HG03432 (cell line): ENCODE measurements at regions not wholly inside any gene's neighbourhood (a gene's known extent, or its start where the extent isn't known, plus 50 kb on each side); places are given as distances from the start of the nearest gene placed in this dataset.
A peak's percentile ranks its signal among the peaks of the same experiment; 100 is the strongest.
"Not testable (repeated sequence)": the region's sequence is repeated elsewhere in the genome, so short reads cannot be mapped to it uniquely, and the experiment has no call there.

Experiments
- ATAC-seq: cut with Tn5 transposase; IDR thresholded peaks from one replicate; pipeline ENCODE4 v1.9.1; 2021; ENCODE audit warnings: mild to moderate bottlenecking, moderate library complexity; ENCODE audit not compliant: unreplicated experiment

DNA sequence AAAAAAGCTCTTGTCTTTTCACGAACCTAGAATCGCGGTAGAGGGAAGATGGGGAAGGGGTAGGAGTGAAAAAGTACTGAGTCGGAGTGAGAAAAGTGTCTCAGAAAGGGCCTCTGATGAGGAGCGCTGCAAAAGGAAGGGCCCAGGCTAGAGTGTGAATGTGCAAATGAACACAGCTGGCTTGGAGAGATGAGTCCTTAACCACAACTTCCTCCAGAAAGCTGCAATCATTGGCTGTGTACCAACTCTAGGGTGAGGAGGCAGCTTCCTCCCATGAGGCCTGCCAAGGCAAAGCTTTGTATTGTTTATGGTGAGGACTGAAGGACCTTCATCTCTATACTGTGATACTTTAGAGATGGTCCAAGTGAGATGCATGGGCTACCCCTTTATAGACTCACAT lies 566.9 kb upstream of the ANO5 start:
- ATAC-seq: peak; percentile 61

DNA sequence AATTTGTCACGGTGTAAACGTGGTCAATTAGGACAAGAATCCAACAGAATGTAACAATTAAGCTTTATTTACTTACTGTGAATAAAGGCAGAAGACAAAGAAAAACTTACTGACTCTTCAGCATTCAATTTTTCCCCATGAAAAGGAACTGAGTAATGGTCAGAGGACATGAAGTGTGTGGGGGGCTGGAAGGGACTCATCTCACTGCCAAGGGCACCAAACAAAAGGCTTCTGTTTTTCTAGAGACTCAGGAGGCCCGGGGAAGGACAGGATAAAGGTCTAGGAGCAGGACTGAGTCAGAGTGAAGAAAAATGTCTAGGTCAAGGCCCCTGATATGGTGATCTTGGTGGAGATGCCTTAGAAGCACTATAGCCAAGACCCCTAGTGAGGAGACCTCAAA lies 564.2 kb upstream of the ANO5 start:
- ATAC-seq: no peak

DNA sequence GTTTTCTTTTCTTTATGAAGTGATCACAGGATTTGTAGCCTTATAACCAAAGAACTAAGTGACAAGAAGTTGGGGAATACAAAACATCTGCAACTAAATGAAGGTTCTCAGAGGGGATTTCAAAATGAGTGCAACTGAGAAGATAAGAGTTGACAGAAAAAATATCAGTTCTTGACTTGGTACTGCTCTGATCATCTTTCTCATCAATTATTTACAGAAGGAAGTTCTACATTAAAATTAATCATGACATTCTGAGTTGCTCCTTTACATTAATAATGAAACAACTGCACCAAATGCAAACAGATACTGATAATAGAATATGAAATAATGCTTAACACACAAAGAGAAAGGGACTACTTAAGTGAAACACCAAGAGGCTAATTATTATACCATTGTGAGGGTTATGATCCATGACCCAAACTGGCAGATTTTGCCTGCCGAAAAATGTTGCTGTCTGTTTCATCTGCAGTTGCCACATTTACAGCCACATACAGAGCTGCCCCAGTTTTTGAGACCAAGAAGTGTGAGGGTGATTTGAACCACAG lies 561.9 kb upstream of the ANO5 start:
- peak; percentile 62 for ATAC-seq

- no peak for ATAC-seq
Measured at GRCh38 chr11:21631991-21632390, 560.9 kb upstream of the ANO5 start.

GRCh38 chr11:21634491-21634890 lies 558.4 kb upstream of the ANO5 start:
- no peak for ATAC-seq

GRCh38 chr11:21634956-21635355 lies 557.9 kb upstream of the ANO5 start:
- ATAC-seq: no peak

GRCh38 chr11:21635394-21636145 lies 557.3 kb upstream of the ANO5 start:
- ATAC-seq: peak; percentile 63

- ATAC-seq: peak; percentile 46
Measured at GRCh38 chr11:21636561-21636960, 556.3 kb upstream of the ANO5 start.

GRCh38 chr11:21640491-21640890 lies 552.4 kb upstream of the ANO5 start:
- peak; percentile 69 for ATAC-seq

DNA sequence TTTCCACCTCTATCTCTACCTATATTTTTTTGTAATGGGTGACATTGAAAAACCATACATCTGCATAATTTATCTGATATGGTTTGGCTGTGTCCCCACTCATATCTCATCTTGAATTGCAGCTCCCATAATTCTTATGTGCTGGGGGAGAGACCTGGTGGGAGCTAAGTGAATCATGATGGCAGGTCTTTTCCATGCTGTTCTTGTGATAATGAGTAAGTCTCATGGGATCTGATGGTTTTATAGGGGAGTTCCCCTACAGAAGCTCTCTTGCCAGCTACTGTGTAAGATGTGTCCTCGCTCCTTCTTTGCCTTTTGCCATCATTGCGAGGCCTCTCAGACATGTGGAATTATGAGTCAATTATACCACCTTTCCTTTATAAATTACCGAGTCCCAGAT lies 551.0 kb upstream of the ANO5 start:
- no peak for ATAC-seq

DNA sequence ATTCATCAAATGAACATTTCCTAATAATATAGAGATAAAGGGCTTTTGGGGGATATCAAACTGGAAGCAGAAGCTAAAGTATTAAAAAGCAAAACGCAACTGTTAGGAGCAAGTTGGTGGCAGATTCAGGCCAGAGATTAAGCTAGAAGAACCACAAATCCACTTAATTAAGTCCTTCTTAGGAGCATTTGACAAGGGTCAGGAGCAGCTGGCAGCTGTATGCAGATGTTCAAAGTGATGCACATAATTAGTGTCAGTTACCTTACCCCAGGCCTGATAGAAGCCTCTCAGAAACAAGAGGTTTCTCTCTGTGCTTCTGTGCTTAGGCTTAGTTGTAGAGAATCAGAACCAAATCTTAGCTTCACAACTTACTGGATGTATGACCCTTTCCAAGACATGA lies 546.5 kb upstream of the ANO5 start:
- ATAC-seq: no peak

- no peak for ATAC-seq
Measured at GRCh38 chr11:21650961-21651360, 541.9 kb upstream of the ANO5 start.

GRCh38 chr11:21653951-21654421 lies 538.9 kb upstream of the ANO5 start:
- no peak for ATAC-seq

- ATAC-seq: no peak
Measured at GRCh38 chr11:21656065-21656464, 536.8 kb upstream of the ANO5 start.

DNA sequence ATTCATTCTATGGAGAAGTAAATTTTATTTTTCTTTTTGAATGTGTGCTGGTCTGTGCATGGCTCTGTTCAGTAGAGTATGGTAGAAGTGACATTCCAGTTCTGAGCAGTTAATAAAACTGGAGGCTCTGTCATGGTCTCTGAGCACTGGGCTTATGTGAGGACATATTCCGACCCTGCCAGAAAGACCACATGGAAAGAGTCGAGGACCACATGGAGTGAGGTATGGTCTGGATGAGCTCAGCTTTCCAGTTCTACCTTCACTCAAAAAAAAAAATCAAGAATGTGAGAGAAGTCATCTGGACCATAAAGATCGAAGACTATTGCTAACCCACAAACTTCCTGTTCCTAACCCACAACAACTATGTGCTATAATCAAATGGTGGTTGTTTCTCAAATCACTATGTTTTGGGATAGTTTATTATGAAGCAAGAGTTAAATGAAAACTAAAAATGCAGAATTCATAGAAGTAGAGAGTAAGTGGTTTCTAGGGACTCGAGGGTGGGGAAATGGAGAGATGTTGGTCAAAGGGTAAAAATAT lies 534.2 kb upstream of the ANO5 start:
- no peak for ATAC-seq

GRCh38 chr11:21659377-21659776 lies 533.5 kb upstream of the ANO5 start:
- not testable (repeated sequence) for ATAC-seq

DNA sequence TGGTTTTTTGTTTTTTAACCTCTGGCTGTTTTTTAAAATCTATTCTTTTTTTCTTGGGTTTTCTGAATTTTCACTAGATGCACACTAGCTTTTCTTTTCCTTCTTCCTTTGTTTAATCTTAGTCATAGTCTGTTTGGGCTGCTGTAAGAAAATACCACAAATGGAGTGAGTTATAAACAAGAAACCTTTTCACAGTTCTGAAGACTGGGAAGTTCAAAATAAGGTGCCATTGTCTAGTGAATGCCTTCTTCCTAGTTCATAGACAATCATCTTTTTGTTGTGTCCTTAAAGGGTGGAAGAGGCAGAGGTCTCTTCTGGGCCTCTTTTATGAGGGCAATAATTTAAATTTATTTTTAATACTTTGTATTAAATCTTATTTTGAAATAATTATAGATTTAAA lies 532.9 kb upstream of the ANO5 start:
- ATAC-seq: no peak

DNA sequence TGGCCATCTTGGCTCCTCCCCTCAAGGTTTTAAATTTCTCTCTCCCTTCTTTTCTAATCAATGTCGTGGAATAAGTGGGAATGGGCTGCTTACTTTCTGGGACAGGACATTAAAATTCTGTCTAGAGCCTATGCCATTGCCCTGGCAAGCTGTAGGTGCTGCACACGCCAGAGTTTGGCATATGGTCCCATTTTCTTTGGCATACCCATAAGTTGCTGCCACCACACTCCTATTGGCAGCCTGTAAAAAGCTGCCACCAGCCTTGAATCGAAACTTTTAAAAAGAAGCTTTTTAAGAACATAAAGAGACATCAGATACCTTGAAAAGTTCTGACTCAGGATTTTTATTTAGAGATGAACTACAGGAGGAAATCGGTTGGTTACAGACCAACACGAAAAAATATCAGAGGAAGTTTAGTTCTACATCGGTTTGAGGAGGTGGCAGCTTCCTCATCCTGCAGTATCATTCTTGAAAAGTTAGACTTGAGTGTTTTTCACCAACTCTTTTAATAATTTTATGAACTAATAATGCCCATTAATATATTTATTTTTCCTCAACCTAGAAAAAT lies 517.8 kb upstream of the ANO5 start:
- ATAC-seq: no peak

GRCh38 chr11:21687643-21688042 lies 505.2 kb upstream of the ANO5 start:
- ATAC-seq: no peak

DNA sequence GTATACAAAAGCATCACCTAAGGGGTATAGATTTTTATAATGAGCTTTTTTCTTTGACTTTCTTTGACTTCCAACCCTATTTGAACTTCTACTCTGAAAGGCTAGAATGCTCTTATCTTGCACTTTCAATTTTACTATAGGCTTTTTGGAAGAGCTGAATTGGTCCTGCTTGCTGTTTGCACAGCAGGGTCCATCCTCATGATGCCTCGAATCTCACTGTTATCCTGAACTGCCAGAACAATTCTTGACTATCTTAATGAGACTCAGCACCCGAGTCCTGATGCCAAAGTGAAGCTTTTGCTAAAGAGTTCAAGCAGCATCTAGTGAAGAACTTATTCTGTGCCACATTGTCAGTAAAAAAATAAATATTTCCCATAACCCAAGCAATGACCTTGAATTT lies 488.3 kb upstream of the ANO5 start:
- no peak for ATAC-seq

DNA sequence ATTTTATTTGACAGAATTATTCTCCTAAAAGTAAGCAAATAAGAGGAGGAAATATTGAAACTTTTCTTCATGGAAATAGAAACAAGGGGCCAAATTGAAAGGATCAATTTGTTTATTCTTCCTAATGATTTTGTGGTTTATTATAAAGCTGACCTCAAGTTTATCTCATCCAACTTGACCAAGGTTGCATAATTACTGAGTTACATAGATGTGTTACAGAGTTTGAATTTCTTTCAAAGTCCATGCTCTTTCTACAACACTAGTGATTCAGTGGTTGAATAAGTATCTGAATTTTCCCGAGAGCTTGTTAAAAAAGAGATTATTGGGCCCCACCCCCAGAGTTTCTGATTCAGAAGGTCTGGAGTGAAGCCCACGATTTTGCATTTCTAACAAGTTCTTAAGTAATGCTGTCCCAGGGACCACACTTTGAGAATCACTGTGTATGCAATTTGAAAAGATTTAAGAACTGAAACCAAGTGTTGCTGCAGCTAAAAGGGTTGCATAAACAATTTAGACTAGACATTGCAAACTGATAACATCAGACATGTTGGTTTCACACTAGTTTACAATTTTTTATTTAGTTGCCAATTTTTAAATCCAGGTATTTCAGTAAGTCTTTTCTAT lies 485.7 kb upstream of the ANO5 start:
- no peak for ATAC-seq

GRCh38 chr11:21710809-21711208 lies 482.1 kb upstream of the ANO5 start:
- no peak for ATAC-seq
